Heart right ventricle (tissue), 16 donors: ENCODE measurements at regions not wholly inside any gene's neighbourhood (a gene's known extent, or its start where the extent isn't known, plus 50 kb on each side); places are given as distances from the start of the nearest gene placed in this dataset.
"Not testable (repeated sequence)": the region's sequence is repeated elsewhere in the genome, so short reads cannot be mapped to it uniquely, and the experiment has no call there.

Source experiments
- ATAC-seq, 8 donors: fragments of 200-7000 bp; cut with Tn5 transposase; one replicate each; pipeline ENCODE4 v1.9.1; 2020; ENCODE audit warnings: mild to moderate bottlenecking in 8 of 8, moderate library complexity in 8 of 8, moderate number of reproducible peaks in 1 of 8
- DNase-seq, 2 donors: peaks; one replicate each; pipeline ENCODE4 v3.0.0-alpha.2; 2020
- H3K27ac ChIP-seq, 10 donors: fragments of 200-600 bp; sonication (generic) in 2 of 10; one replicate each; pipeline versions ENCODE4 v1.5.0 to v1.8.0; 2020 to 2022; ENCODE audit warnings: mild to moderate bottlenecking in 3 of 10
- H3K27me3 ChIP-seq, 7 donors: fragments of 200-600 bp; one replicate each; pipeline ENCODE4 v1.8.0; 2021 to 2022; ENCODE audit warnings: mild to moderate bottlenecking in 2 of 7
- H3K36me3 ChIP-seq, 9 donors: fragments of 200-600 bp; sonication (generic) in 1 of 9; one replicate each; pipeline versions ENCODE4 v1.5.0 to v1.8.0; 2020 to 2022; ENCODE audit warnings: mild to moderate bottlenecking in 2 of 9
- H3K4me1 ChIP-seq, 9 donors: fragments of 200-600 bp; sonication (generic) in 1 of 9; one replicate each; pipeline versions ENCODE4 v1.5.0 to v1.8.0; 2020 to 2022; ENCODE audit warnings: mild to moderate bottlenecking in 4 of 9
- H3K4me3 ChIP-seq, 10 donors: fragments of 200-600 bp; sonication (generic) in 2 of 10; one replicate each; pipeline versions ENCODE4 v1.5.0 to v1.8.0; 2020 to 2022; ENCODE audit warnings: mild to moderate bottlenecking in 7 of 10, moderate library complexity in 2 of 10
- H3K9me3 ChIP-seq, 11 donors: fragments of 200-600 bp in 10 of 11; sonication (generic) in 2 of 11; one replicate each; pipeline versions ENCODE4 v1.5.0 to v1.8.0; 2013 to 2022; ENCODE audit warnings: mild to moderate bottlenecking in 2 of 11, control low read depth in 1 of 11, moderate library complexity in 1 of 11
- WGBS, 2 donors: extraction: QIAGEN DNeasy Blood & Tissue Kit; methylation state at CpG; one replicate each; pipeline ENCODE4 v1.1.7; 2013; ENCODE audit warnings: inconsistent platforms in 1 of 2; 5-methylcytosine and 5-hydroxymethylcytosine counted together
- intact Hi-C, 10 donors: fragments of 100-400 bp; cut with DNase I; formaldehyde crosslinking; loops; one replicate each; pipeline versions ENCODE4 v1.11.1 to v1.14.2; 2022
- TF ChIP-seq, protein P1 (sequence below), 9 donors: fragments of 200-600 bp; sonication (generic) in 2 of 9; IDR thresholded peaks; one replicate each; pipeline versions ENCODE4 v1.5.0 to v1.8.0; 2021 to 2022; ENCODE audit warnings: antibody characterized with exemption in 9 of 9, mild to moderate bottlenecking in 5 of 9, moderate library complexity in 1 of 9
- donor health status: Arrhythmogenic right ventricular cardiomyopathy.
- donor health status: ischemic (EF 13 %, LVEDD 7.1; RV severe dilation, severe dysfunction).
- donor health status: healthy with polysubstance abuse.
- donor health status: DM: no; HTN: yes; CAD: no.
- donor health status: DM: no; HTN: no; CAD: no.
- donor health status: ischemic (EF 25% LVEDD 6.9; RV normal size, moderate dysfunction).
- donor health status: ischemic (EF 25% LVEDD 5.7; RV mildly dilated, moderate dysfunction).
- donor health status: healthy.
- donor health status: DM: yes; HTN: yes; CAD: no.
- donor health status: Ischemic cardiomyopathy.
- donor health status: ischemic (EF 35%, LVEDD 5.7; RV mildly dilated, moderate dysfunction).
- donor health status: nonischemic (EF 11% LVEDD 7.7; RV severe dilation, severe dysfunction).
- donor health status: DM: yes; HTN: yes; CAD: no.
- donor health status: PGD.
- donor health status: ischemic (EF 29% LVEDD 5.4; RV normal size, mild dysfunction).
- donor health status: nonischemic (EF 23%, LVEDD 6.1; RV moderate dilation, normal function).

DNA sequence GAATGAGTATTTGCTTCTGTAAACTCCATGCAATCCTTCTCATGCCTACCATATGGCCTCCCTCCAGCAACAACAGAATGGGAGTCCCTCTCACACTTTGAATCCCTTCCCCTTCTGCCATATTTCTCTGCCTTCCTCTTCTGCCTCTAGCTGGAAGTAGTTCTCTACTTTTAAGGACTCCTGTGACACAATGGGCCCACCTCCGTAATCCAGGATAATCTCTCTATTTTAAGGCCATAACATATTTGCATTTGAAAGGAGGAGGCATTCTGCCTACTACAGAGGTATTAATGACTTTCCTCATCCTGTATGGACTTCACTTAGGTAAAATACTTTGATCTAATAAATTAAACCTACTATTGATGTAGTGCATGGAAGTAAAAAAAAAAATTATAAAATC lies 155.4 kb upstream of the ITGA1 start:
- Histone ChIP-seq H3K27me3 (peaks cover 0 to 5% (median 0%) of the 10 kb centered on the region in 7 donors), H3K4me1 (no peaks in the 10 kb centered on the region), H3K36me3 (no peaks in the 10 kb centered on the region), H3K9me3 (no peaks in the 10 kb centered on the region), H3K27ac (no peak overlapping the region), H3K4me3 (no peak overlapping the region)
- DNase-seq (no peak), ATAC-seq (no peak)
- 83 to 93% methylated on average over 1 of the region's 1 CpG for WGBS, 2 donors
- intact Hi-C loops, result no loop called here
- TF ChIP-seq, protein P1, sequence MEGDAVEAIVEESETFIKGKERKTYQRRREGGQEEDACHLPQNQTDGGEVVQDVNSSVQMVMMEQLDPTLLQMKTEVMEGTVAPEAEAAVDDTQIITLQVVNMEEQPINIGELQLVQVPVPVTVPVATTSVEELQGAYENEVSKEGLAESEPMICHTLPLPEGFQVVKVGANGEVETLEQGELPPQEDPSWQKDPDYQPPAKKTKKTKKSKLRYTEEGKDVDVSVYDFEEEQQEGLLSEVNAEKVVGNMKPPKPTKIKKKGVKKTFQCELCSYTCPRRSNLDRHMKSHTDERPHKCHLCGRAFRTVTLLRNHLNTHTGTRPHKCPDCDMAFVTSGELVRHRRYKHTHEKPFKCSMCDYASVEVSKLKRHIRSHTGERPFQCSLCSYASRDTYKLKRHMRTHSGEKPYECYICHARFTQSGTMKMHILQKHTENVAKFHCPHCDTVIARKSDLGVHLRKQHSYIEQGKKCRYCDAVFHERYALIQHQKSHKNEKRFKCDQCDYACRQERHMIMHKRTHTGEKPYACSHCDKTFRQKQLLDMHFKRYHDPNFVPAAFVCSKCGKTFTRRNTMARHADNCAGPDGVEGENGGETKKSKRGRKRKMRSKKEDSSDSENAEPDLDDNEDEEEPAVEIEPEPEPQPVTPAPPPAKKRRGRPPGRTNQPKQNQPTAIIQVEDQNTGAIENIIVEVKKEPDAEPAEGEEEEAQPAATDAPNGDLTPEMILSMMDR (IDR thresholded peaks at IDR 0.05), result no peak

- DNase-seq, H3K4me1 ChIP-seq, H3K4me3 ChIP-seq, H3K9me3 ChIP-seq, H3K27ac ChIP-seq, H3K27me3 ChIP-seq, ATAC-seq, H3K36me3 ChIP-seq, intact Hi-C loops: not testable (repeated sequence)
- 89 to 94% methylated on average over 4 of the region's 4 CpGs for WGBS, 2 donors
Observed at GRCh38 chr5:52634171-52634570, 153.5 kb upstream of the ITGA1 start.

- DNase-seq, result no peak
- intact Hi-C loops, result no loop called here
Observed at GRCh38 chr5:52638732-52639131, 149.0 kb upstream of the ITGA1 start.

GRCh38 chr5:52648726-52649125 lies 139.0 kb upstream of the ITGA1 start:
- no peak for ATAC-seq
- no peak for DNase-seq
- no peaks in the 10 kb centered on the region for H3K36me3 ChIP-seq
- TF ChIP-seq, protein P1 (IDR thresholded peaks at IDR 0.05), result no peak
- peaks cover 0 to 16% (median 0%) of the 10 kb centered on the region in 11 donors for H3K9me3 ChIP-seq
- H3K27me3 ChIP-seq, result peaks cover 0 to 6% (median 0%) of the 10 kb centered on the region in 7 donors
- H3K4me1 ChIP-seq, result no peaks in the 10 kb centered on the region
- WGBS, 2 donors, result 82 to 97% methylated on average over 2 of the region's 2 CpGs
- intact Hi-C loops, result no loop called here
- H3K27ac ChIP-seq, result no peak overlapping the region
- no peak overlapping the region for H3K4me3 ChIP-seq

More at GRCh38 chr5:52638732-52639131, 149.0 kb upstream of the ITGA1 start:
- WGBS, 2 donors, result 36 to 44% methylated on average over 1 of the region's 1 CpG
- peaks cover 0 to 9% (median 0%) of the 10 kb centered on the region in 11 donors for H3K9me3 ChIP-seq
- ATAC-seq, result no peak
- no peaks in the 10 kb centered on the region for H3K36me3 ChIP-seq
- H3K4me1 ChIP-seq, result no peaks in the 10 kb centered on the region
- H3K27me3 ChIP-seq, result no peaks in the 10 kb centered on the region
- no peak overlapping the region for H3K27ac ChIP-seq
- no peak overlapping the region for H3K4me3 ChIP-seq
- TF ChIP-seq, protein P1 (IDR thresholded peaks at IDR 0.05), result no peak

DNA sequence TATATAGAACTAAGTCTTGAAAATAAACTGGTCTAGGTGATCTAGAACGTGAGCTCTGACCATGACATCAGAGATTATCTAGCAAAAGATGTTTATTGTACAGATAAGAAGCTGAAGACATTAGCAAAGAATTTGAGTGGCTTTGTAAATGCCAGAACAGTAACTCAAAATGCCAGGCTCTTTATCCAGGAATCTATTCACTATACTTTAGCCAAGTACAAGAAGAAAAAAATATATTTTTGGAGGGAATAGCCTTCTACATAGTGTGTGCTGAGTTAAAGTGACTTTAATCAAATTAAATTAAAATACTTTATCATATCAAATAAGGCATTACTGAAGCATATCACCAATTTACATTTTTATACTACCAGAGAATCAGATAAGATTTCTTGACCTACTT lies 132.6 kb upstream of the ITGA1 start:
- intact Hi-C loops, result loop anchor here in 7 of 10 donors (5.0 to 10.0 kb wide), 5 partner anchors 1688 to 1700 kb away; no protein-coding TSS in a partner anchor
- Histone ChIP-seq H3K27ac (no peak overlapping the region), H3K9me3 (no peaks in the 10 kb centered on the region), H3K27me3 (peaks cover 0 to 21% (median 0%) of the 10 kb centered on the region in 7 donors), H3K4me3 (no peak overlapping the region), H3K4me1 (peaks cover 0 to 7% (median 0%) of the 10 kb centered on the region in 9 donors), H3K36me3 (no peaks in the 10 kb centered on the region)
- ATAC-seq, result no peak
- 56 to 68% methylated on average over 1 of the region's 1 CpG for WGBS, 2 donors
- no peak for DNase-seq
- TF ChIP-seq, protein P1 (IDR thresholded peaks at IDR 0.05), result no peak
